ENCODE measurements at regions not wholly inside any gene's neighbourhood (a gene's known extent, or its start where the extent isn't known, plus 50 kb on each side); places are given as distances from the start of the nearest gene placed in this dataset.

DNA sequence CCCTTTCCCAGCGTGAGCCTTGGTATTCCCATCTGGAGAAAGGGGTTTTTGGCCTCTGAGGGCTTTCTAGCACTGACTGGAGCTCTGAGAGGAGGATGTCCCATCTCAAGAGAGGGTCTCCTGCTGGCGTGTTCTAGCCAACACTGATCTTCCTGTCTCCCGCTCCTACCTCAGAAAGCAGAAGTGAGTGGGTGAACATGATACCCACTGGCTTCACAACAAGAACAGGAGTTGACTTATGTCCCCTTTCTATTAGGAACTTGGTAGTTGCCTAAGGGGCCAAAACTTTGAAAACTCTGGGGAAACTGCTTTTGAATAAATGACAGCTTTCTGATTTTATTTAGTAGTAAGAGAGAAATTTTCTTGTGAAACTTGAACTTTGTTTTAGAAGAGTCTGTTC is 113.1 kb upstream of the ADCY1 start:
- TF ChIP-seq, protein P1, sequence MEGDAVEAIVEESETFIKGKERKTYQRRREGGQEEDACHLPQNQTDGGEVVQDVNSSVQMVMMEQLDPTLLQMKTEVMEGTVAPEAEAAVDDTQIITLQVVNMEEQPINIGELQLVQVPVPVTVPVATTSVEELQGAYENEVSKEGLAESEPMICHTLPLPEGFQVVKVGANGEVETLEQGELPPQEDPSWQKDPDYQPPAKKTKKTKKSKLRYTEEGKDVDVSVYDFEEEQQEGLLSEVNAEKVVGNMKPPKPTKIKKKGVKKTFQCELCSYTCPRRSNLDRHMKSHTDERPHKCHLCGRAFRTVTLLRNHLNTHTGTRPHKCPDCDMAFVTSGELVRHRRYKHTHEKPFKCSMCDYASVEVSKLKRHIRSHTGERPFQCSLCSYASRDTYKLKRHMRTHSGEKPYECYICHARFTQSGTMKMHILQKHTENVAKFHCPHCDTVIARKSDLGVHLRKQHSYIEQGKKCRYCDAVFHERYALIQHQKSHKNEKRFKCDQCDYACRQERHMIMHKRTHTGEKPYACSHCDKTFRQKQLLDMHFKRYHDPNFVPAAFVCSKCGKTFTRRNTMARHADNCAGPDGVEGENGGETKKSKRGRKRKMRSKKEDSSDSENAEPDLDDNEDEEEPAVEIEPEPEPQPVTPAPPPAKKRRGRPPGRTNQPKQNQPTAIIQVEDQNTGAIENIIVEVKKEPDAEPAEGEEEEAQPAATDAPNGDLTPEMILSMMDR (conservative IDR thresholded peaks at IDR 0.05; ENCODE audit: low read length): no peak
- TF ChIP-seq EZH2phosphoT487 (IDR thresholded peaks at IDR 0.05; ENCODE audit: borderline replicate concordance, low read depth, low read length): no peak
